Activated CD8-positive, alpha-beta memory T cell treated with anti-CD3 and anti-CD28 coated beads, Interleukin-2, amount 10 ng/mL, durations not matched to agents 7 days and 5 days (primary cell): ENCODE measurements at regions not wholly inside any gene's neighbourhood (a gene's known extent, or its start where the extent isn't known, plus 50 kb on each side); places are given as distances from the start of the nearest gene placed in this dataset.

ENCODE experiments used
- ATAC-seq: fragments of 150-1000 bp; cut with Tn5 transposase; one replicate; pipeline ENCODE4 v1.10.0; 2021; ENCODE audit warnings: moderate library complexity
- CTCF ChIA-PET: fragments of 350-600 bp; sonication (Branson Sonifier 250); formaldehyde crosslinking; loops from one replicate; lab custom pipeline; 2021; ENCODE audit warnings: antibody characterized with exemption; lab: Charles Lee
- DNase-seq: peaks from one replicate; pipeline ENCODE4 v3.0.0-alpha.2; 2020
- H3K27ac Mint-ChIP-seq: one replicate; pipeline ENCODE4 v1.8.0; 2021; ENCODE audit warnings: mild to moderate bottlenecking, mixed read lengths
- H3K27me3 Mint-ChIP-seq: one replicate; pipeline ENCODE4 v1.8.0; 2021; ENCODE audit warnings: mixed read lengths
- H3K36me3 Mint-ChIP-seq: one replicate; pipeline ENCODE4 v1.8.0; 2021; ENCODE audit warnings: mild to moderate bottlenecking, mixed read lengths
- H3K4me1 Mint-ChIP-seq: one replicate; pipeline ENCODE4 v1.8.0; 2021; ENCODE audit warnings: mixed read lengths
- H3K4me3 Mint-ChIP-seq: one replicate; pipeline ENCODE4 v1.8.0; 2021; ENCODE audit warnings: mild to moderate bottlenecking, moderate library complexity, mixed read lengths
- H3K9me3 Mint-ChIP-seq: one replicate; pipeline ENCODE4 v1.8.0; 2022; ENCODE audit warnings: low read depth, mixed read lengths

DNA sequence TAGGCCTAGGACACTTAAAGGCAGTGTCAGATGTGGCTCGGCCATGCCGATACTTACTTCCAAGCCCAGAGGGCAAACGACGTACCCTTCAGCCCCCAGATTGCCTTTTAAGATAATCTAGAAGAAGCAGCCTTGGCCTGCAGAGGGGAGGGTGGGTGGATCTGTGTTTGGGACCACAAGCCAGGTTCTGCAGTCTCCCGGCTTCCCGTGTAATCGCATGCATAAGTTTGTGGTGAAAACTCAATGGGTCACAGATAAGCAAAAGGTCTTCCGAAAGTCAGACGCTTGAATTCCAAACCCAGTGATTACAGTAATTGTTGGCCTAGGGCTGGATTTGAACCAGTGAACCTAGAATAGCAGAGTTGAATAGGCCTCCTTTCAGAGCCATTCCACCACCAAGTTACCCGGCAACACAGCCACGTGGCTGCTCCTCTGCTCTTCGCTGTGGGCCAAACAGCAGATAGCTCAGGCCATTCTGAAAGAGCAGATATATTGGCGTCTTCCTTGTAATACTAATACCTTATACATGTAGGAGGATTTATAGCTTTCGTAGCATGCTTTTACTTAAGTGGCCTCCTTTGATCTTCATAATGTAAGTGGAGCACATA is 170.8 kb upstream of the CADM1 start:
- no peaks in the 10 kb centered on the region for H3K27me3 Mint-ChIP-seq
- no peaks in the 10 kb centered on the region for H3K4me1 Mint-ChIP-seq
- H3K4me3 Mint-ChIP-seq, result no peak overlapping the region
- H3K9me3 Mint-ChIP-seq, result no peaks in the 10 kb centered on the region
- DNase-seq, result no peak
- CTCF ChIA-PET, result no interaction called here
- no peaks in the 10 kb centered on the region for H3K36me3 Mint-ChIP-seq
- no peak overlapping the region for H3K27ac Mint-ChIP-seq
- ATAC-seq, result no peak

DNA sequence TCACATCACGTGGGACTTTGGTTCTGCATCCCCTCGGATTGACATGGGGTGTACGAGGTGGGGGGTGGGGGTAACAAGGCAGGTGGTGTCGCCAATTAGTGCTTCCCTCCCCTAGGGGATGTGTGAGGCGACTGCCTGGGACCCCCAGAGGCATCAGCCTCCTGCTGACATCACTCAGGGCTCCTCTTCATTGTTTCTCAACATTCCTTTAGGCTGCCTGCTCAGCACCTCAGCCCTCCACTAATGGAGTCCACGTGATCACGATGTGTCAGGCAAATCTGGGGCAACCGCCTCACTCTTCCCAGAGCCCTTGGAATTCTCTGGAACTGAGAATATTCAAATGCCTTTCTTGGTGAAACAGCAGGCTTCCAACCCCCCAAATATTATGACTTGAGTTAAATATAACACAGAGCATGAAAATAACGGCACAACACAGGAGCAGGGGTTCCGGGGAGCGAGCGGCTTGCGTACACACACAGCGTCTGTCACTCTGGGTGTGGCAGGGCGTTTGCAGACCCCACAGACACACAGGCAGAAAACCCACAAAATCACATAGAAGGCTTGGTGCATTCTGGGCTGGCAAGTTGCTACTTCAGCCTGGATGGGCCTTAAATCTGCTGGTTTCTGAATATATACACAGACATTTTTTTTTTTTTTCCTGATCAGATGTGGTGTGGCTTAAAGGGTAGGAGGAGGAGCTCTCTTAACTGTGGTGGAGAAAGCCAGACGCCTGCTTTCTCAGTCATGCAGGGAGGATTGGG is 170.1 kb upstream of the CADM1 start:
- no peak for ATAC-seq
- CTCF ChIA-PET, result no interaction called here

GRCh38 chr11:115673720-115674119 is 169.5 kb upstream of the CADM1 start:
- Mint-ChIP-seq H3K36me3 (no peaks in the 10 kb centered on the region), H3K27me3 (no peaks in the 10 kb centered on the region), H3K4me1 (no peaks in the 10 kb centered on the region), H3K4me3 (no peak overlapping the region), H3K27ac (no peak overlapping the region), H3K9me3 (no peaks in the 10 kb centered on the region)
- CTCF ChIA-PET, result no interaction called here
- no peak for DNase-seq
- ATAC-seq, result no peak

More for the DNA sequence above, 170.1 kb upstream of the CADM1 start:
- no peak overlapping the region for H3K27ac Mint-ChIP-seq
- no peaks in the 10 kb centered on the region for H3K9me3 Mint-ChIP-seq
- no peaks in the 10 kb centered on the region for H3K36me3 Mint-ChIP-seq
- H3K4me3 Mint-ChIP-seq, result no peak overlapping the region
- H3K27me3 Mint-ChIP-seq, result no peaks in the 10 kb centered on the region
- no peak for DNase-seq
- no peaks in the 10 kb centered on the region for H3K4me1 Mint-ChIP-seq

- no peak overlapping the region for H3K27ac Mint-ChIP-seq
- DNase-seq, result no peak
- no peaks in the 10 kb centered on the region for H3K9me3 Mint-ChIP-seq
- no peak for ATAC-seq
- no peak overlapping the region for H3K4me3 Mint-ChIP-seq
- no peaks in the 10 kb centered on the region for H3K27me3 Mint-ChIP-seq
- no peaks in the 10 kb centered on the region for H3K4me1 Mint-ChIP-seq
- no peaks in the 10 kb centered on the region for H3K36me3 Mint-ChIP-seq
- CTCF ChIA-PET, result no interaction called here
Observed at GRCh38 chr11:115672999-115673411, 168.8 kb upstream of the CADM1 start.

- H3K4me3 Mint-ChIP-seq, result no peak overlapping the region
- DNase-seq (no peak), ATAC-seq (no peak)
- H3K9me3 Mint-ChIP-seq, result no peaks in the 10 kb centered on the region
- H3K27me3 Mint-ChIP-seq, result no peaks in the 10 kb centered on the region
- H3K36me3 Mint-ChIP-seq, result no peaks in the 10 kb centered on the region
- H3K27ac Mint-ChIP-seq, result no peak overlapping the region
- no peaks in the 10 kb centered on the region for H3K4me1 Mint-ChIP-seq
- CTCF ChIA-PET, result interaction anchor here (1.2 kb wide), 1 partner anchor 18 kb away, joined by 3 read pairs; no protein-coding TSS in a partner anchor
Observed at GRCh38 chr11:115672412-115672811, 168.2 kb upstream of the CADM1 start.

DNA sequence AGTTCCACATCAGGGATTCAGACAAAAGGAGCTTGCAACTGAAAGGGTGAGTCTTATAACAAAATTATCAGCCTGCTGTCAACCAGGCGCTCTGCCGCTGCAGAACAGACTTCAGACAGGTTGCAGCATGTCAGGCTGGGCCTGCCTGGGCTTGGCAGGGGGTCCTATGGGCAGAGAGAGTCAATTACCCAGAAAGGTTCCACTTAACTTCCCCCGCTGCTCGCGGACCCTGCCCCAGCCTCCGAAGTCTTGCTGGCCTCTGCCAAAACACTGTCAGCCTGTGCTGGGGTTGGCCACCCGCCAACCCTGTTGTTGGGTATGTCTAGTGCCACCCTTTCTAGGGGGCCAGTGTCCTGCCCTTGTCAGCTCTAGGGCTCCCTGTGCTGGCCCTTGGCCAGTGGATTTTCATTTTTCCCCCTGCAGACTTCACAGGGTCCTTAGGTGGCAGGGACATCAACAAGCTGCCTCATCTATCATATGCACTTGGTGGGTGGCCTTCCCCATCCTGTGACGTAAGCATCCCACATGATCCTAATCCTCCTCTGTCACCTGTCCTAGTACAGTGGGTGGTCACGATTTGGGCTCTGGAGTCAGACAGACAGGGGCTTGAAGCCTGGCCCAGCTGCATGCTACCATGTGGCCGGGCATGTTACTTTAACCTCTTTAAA is 166.5 kb upstream of the CADM1 start:
- ATAC-seq, result no peak

GRCh38 chr11:115665958-115666357 is 161.7 kb upstream of the CADM1 start:
- Mint-ChIP-seq H3K4me1 (no peaks in the 10 kb centered on the region), H3K27ac (no peak overlapping the region), H3K9me3 (no peaks in the 10 kb centered on the region), H3K4me3 (no peak overlapping the region), H3K27me3 (peaks cover 1% of the 10 kb centered on the region), H3K36me3 (no peaks in the 10 kb centered on the region)
- CTCF ChIA-PET, result no interaction called here
- DNase-seq, result no peak
- ATAC-seq, result no peak

More for the DNA sequence above, 166.5 kb upstream of the CADM1 start:
- Mint-ChIP-seq H3K36me3 (no peaks in the 10 kb centered on the region), H3K9me3 (no peaks in the 10 kb centered on the region), H3K4me3 (no peak overlapping the region), H3K4me1 (no peaks in the 10 kb centered on the region), H3K27me3 (no peaks in the 10 kb centered on the region), H3K27ac (no peak overlapping the region)
- CTCF ChIA-PET, result no interaction called here
- DNase-seq, result no peak

DNA sequence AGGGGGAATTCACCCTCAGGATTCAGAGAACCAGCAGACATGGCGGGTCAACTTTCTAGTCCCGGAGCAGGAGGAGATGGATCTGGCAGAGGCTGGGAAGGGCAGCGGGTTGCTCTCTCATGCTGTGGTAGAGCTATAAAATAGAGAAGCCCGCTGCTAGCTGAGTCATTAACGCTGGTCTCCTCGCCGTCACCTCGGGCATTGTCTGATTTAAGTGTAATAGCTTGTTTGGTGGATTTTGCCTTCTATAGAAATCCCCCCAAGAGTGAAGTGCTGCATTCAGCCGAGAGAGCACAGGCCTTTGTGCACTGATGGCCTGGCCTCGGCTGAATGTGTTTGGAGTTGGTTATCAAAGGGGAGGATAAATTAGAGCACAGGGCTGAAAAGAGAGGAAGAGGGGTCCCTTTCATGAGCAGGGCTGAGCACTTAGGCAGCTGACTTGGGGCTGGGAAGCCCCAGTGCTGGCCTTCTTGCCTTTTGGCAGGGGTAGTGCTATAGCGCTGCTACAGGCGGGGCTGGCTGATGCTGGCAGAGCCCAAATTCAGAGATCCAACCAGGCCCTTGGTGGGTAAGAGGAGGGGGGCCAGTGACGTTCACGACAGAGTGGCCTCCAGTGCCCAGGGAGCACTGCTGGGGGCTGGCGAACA is 161.1 kb upstream of the CADM1 start:
- Mint-ChIP-seq H3K9me3 (no peaks in the 10 kb centered on the region), H3K4me1 (no peaks in the 10 kb centered on the region), H3K36me3 (no peaks in the 10 kb centered on the region), H3K27ac (no peak overlapping the region), H3K4me3 (no peak overlapping the region), H3K27me3 (peaks cover 8% of the 10 kb centered on the region)
- CTCF ChIA-PET, result no interaction called here
- ATAC-seq, result no peak
- DNase-seq, result no peak

GRCh38 chr11:115664313-115664712 is 160.1 kb upstream of the CADM1 start:
- H3K36me3 Mint-ChIP-seq, result no peaks in the 10 kb centered on the region
- H3K27ac Mint-ChIP-seq, result no peak overlapping the region
- H3K4me1 Mint-ChIP-seq, result no peaks in the 10 kb centered on the region
- H3K27me3 Mint-ChIP-seq, result peaks cover 16% of the 10 kb centered on the region
- DNase-seq (no peak), ATAC-seq (no peak)
- H3K4me3 Mint-ChIP-seq, result no peak overlapping the region
- CTCF ChIA-PET, result no interaction called here
- H3K9me3 Mint-ChIP-seq, result no peaks in the 10 kb centered on the region

DNA sequence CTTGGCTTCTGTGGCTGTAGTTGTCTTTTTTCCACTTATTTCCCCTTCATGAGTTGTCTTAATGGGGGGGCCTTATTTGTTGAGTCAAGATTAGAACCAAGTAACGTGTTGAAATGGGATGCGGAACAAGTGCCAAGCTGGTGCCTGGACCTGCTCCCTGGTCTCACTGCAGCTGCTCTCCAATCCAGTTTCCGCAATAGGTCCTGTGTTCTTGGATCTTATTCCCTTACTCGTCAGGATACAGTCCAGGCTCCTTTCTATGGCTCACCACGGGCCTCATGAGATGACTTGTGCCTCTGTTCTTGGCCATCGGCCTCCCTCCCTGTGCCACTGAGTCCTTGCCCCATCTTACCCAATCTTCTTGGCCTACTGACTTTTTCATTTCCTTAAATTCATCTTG is 159.6 kb upstream of the CADM1 start:
- no peak for ATAC-seq

DNA sequence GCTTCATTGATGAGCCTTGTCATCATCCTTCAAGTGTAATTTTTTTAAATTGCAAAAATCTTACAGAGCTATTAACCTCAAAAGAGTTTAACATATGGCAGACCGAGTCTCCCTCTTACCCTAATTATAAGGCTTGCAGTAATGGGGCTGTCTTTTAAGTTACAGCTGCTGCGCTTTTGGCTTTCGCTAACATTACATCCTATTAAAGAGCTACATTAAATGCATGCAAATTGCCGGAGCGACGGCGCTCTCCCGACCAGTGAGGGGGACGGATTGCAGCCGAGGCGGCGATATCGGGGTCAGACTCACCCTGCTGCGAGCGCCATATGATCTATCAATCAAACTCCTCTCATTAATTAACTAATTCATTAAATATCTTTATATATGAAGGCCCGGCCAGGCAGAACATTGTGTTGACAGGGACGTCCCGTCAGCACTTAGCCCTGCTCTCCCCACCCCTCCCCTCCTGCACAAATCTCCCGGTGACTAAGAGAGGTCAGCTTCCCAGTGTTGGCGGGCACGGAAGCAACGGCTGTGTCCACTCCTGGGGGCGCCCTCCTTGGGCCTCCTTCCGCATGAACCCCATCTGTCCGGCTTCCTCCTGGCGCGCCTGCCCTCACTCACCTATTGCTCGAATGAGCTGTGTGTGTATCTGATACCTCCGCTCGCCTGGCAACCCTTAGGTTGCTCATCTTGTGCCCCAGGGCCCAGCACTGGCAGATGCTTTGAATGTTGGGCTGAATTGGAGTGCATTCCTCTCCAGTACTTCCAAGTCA is 156.0 kb upstream of the CADM1 start:
- no peaks in the 10 kb centered on the region for H3K9me3 Mint-ChIP-seq

More for the DNA sequence above, 159.6 kb upstream of the CADM1 start:
- H3K36me3 Mint-ChIP-seq, result no peaks in the 10 kb centered on the region
- CTCF ChIA-PET, result no interaction called here
- no peak overlapping the region for H3K4me3 Mint-ChIP-seq
- peaks cover 21% of the 10 kb centered on the region for H3K27me3 Mint-ChIP-seq
- H3K4me1 Mint-ChIP-seq, result no peaks in the 10 kb centered on the region
- no peak for DNase-seq
- no peak overlapping the region for H3K27ac Mint-ChIP-seq
- H3K9me3 Mint-ChIP-seq, result no peaks in the 10 kb centered on the region

DNA sequence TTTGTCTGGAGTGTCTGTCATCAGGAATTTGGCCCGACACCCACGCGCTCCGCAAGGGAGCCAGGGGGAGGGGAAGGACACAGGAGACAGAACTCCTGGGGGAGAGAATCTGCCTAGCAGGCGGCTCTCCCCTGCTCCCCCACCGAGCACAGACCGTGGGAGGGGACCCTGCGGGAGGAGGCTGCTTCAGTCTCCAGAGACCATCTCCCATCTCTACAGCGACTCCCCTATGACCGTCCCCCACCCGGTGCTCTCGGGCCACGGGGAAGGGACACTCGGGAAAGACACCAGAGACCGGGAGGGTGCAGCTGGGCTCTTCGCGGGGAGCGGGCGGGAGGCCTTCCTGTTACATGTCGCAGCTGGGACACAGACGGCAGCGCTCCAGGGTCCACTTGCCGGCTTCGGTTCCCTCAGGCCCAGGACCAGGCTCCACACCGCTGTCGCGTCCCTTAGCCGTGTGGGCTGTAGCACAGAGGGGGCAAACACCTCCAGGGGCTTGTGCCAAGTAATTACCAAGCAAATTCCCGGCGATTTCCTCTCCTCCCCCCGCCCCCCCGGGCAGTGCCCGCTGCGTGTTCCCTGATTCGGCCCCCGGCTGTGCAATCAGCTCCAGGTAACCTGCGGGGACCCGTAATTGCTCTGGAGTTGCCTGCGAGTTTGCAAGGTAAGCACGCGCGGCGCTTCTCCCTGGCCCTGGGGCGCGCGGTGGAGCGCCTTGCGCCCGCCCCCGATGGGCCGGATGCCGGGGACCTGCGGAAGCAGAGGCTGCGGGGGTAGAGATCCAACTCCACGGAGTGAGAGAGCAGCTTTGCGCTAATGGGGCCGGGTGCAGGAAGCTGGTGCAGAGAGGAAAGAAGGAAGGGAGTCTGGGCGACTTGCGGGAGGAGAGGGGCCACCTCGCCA is 155.1 kb upstream of the CADM1 start:
- Mint-ChIP-seq H3K27me3 (peaks cover 26% of the 10 kb centered on the region), H3K27ac (no peak overlapping the region), H3K4me1 (no peaks in the 10 kb centered on the region), H3K36me3 (no peaks in the 10 kb centered on the region), H3K4me3 (no peak overlapping the region), H3K9me3 (no peaks in the 10 kb centered on the region)
- DNase-seq (no peak), ATAC-seq (no peak)
- CTCF ChIA-PET, result no interaction called here

More for the DNA sequence above, 156.0 kb upstream of the CADM1 start:
- no peak overlapping the region for H3K27ac Mint-ChIP-seq
- no peaks in the 10 kb centered on the region for H3K4me1 Mint-ChIP-seq
- no peak overlapping the region for H3K4me3 Mint-ChIP-seq
- DNase-seq (no peak), ATAC-seq (no peak)
- CTCF ChIA-PET, result no interaction called here
- no peaks in the 10 kb centered on the region for H3K36me3 Mint-ChIP-seq
- H3K27me3 Mint-ChIP-seq, result peaks cover 26% of the 10 kb centered on the region
